Osteocyte (in vitro differentiated cells): ENCODE measurements at regions not wholly inside any gene's neighbourhood (a gene's known extent, or its start where the extent isn't known, plus 50 kb on each side); places are given as distances from the start of the nearest gene placed in this dataset.

Experiments
- DNase-seq: peaks from one replicate; pipeline ENCODE4 v3.0.0; 2021; ENCODE audit warnings: mixed read lengths; ENCODE audit not compliant: unreplicated experiment; ENCODE audit errors: extremely low spot score
- H3K27ac Mint-ChIP-seq: one replicate; pipeline ENCODE4 v1.8.0; 2021; ENCODE audit warnings: mild to moderate bottlenecking, mixed read lengths; ENCODE audit not compliant: unreplicated experiment
- H3K27me3 Mint-ChIP-seq: one replicate; pipeline ENCODE4 v1.8.0; 2021; ENCODE audit warnings: mixed read lengths; ENCODE audit not compliant: unreplicated experiment
- H3K36me3 Mint-ChIP-seq: one replicate; pipeline ENCODE4 v1.8.0; 2021; ENCODE audit warnings: mixed read lengths; ENCODE audit not compliant: unreplicated experiment
- H3K4me1 Mint-ChIP-seq: one replicate; pipeline ENCODE4 v1.8.0; 2021; ENCODE audit warnings: mixed read lengths; ENCODE audit not compliant: unreplicated experiment
- H3K4me3 Mint-ChIP-seq: one replicate; pipeline ENCODE4 v1.8.0; 2021; ENCODE audit warnings: mild to moderate bottlenecking, moderate library complexity, mixed read lengths; ENCODE audit not compliant: unreplicated experiment
- H3K9me3 Mint-ChIP-seq: one replicate; pipeline ENCODE4 v1.8.0; 2021; ENCODE audit warnings: mixed read lengths; ENCODE audit not compliant: unreplicated experiment
- CTCF ChIP-seq: fragments of 200-600 bp; sonication (generic); IDR thresholded peaks from 2 replicates; pipeline ENCODE4 v1.5.0; 2021; ENCODE audit warnings: antibody characterized with exemption, mild to moderate bottlenecking, moderate library complexity

GRCh38 chrX:42119076-42119475, 195.7 kb upstream of the CASK start:
- Mint-ChIP-seq H3K4me3 (no peak overlapping the region), H3K36me3 (no peaks in the 10 kb centered on the region), H3K4me1 (no peaks in the 10 kb centered on the region), H3K27ac (no peak overlapping the region), H3K27me3 (no peaks in the 10 kb centered on the region), H3K9me3 (no peaks in the 10 kb centered on the region)
- DNase-seq: no peak
- TF ChIP-seq CTCF: no peak

- Mint-ChIP-seq H3K9me3 (peaks cover 6% of the 10 kb centered on the region), H3K36me3 (no peaks in the 10 kb centered on the region), H3K4me1 (no peaks in the 10 kb centered on the region), H3K27me3 (no peaks in the 10 kb centered on the region), H3K27ac (no peak overlapping the region), H3K4me3 (no peak overlapping the region)
- no peak for DNase-seq
- TF ChIP-seq CTCF: no peak
These were observed 194.0 kb upstream of the CASK start for GRCh38 chrX:42117318-42117717.

- no peak overlapping the region for H3K27ac Mint-ChIP-seq
- DNase-seq: no peak
These were observed 186.1 kb upstream of the CASK start for GRCh38 chrX:42109428-42109827.

GRCh38 chrX:42107495-42108488, 184.4 kb upstream of the CASK start:
- peaks cover 17% of the 10 kb centered on the region for H3K9me3 Mint-ChIP-seq
- TF ChIP-seq CTCF: no peak
- no peaks in the 10 kb centered on the region for H3K36me3 Mint-ChIP-seq
- no peak for DNase-seq
- H3K27ac Mint-ChIP-seq: no peak overlapping the region
- H3K27me3 Mint-ChIP-seq: no peaks in the 10 kb centered on the region
- H3K4me1 Mint-ChIP-seq: peaks cover 2% of the 10 kb centered on the region
- no peak overlapping the region for H3K4me3 Mint-ChIP-seq

More at GRCh38 chrX:42109428-42109827, 186.1 kb upstream of the CASK start:
- Mint-ChIP-seq H3K36me3 (no peaks in the 10 kb centered on the region), H3K9me3 (peaks cover 6% of the 10 kb centered on the region), H3K4me1 (peaks cover 2% of the 10 kb centered on the region), H3K4me3 (no peak overlapping the region), H3K27me3 (no peaks in the 10 kb centered on the region)
- no peak for TF ChIP-seq CTCF

- TF ChIP-seq CTCF: no peak
- H3K27me3 Mint-ChIP-seq: no peaks in the 10 kb centered on the region
- H3K9me3 Mint-ChIP-seq: peaks cover 11% of the 10 kb centered on the region
- no peak for DNase-seq
- no peak overlapping the region for H3K4me3 Mint-ChIP-seq
- H3K4me1 Mint-ChIP-seq: peaks cover 2% of the 10 kb centered on the region
- no peaks in the 10 kb centered on the region for H3K36me3 Mint-ChIP-seq
- no peak overlapping the region for H3K27ac Mint-ChIP-seq
These were observed 183.2 kb upstream of the CASK start for GRCh38 chrX:42106556-42106955.
